Activated T-cell treated with anti-CD3 and anti-CD28 coated beads, Interleukin-2, amount 50 U/mL, for 24 hours (primary cell): ENCODE measurements at regions not wholly inside any gene's neighbourhood (a gene's known extent, or its start where the extent isn't known, plus 50 kb on each side); places are given as distances from the start of the nearest gene placed in this dataset.
"Not testable (repeated sequence)": the region's sequence is repeated elsewhere in the genome, so short reads cannot be mapped to it uniquely, and the experiment has no call there.

ENCODE experiments used
- DNase-seq: peaks from one replicate; pipeline ENCODE4 v3.0.0-alpha.2; 2020
- H3K27ac Mint-ChIP-seq: 2 replicates; pipeline ENCODE4 v1.8.0; 2020; ENCODE audit warnings: mild to moderate bottlenecking, mixed read lengths
- H3K27me3 Mint-ChIP-seq: 2 replicates; pipeline ENCODE4 v1.8.0; 2020; ENCODE audit warnings: mixed read lengths
- H3K36me3 Mint-ChIP-seq: 2 replicates; pipeline ENCODE4 v1.8.0; 2020; ENCODE audit warnings: low read depth, mixed read lengths
- H3K4me1 Mint-ChIP-seq: 2 replicates; pipeline ENCODE4 v1.8.0; 2020; ENCODE audit warnings: low read depth, mixed read lengths
- H3K4me3 Mint-ChIP-seq: 2 replicates; pipeline ENCODE4 v1.8.0; 2020; ENCODE audit warnings: mild to moderate bottlenecking, moderate library complexity, mixed read lengths
- H3K9me3 Mint-ChIP-seq: 2 replicates; pipeline ENCODE4 v1.8.0; 2020; ENCODE audit warnings: mixed read lengths

DNA sequence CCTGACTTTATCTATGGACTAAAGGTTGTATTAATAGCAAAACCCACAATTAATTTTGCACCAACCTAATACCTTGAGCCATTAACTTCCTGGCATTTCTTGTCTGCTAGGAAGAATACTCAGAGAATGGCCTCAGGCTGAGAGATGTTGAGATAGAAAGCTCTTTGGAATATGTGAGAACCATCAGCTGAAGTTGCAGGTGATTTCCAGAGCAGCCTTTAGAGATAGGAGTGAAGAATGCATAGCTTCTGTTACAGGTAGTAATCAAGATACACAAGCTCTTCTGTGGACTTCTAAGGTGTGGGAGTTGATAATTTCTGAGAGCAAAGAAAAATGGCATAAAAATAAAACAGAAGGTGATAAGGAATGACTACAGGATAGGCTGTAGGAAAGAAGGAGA is 669.3 kb upstream of the SEMA6D start:
- H3K4me3 Mint-ChIP-seq, H3K9me3 Mint-ChIP-seq, DNase-seq, H3K36me3 Mint-ChIP-seq, H3K4me1 Mint-ChIP-seq, H3K27me3 Mint-ChIP-seq, H3K27ac Mint-ChIP-seq: not testable (repeated sequence)

- Mint-ChIP-seq H3K27me3 (no peaks in the 10 kb centered on the region), H3K27ac (no peak overlapping the region), H3K36me3 (no peaks in the 10 kb centered on the region), H3K4me1 (no peaks in the 10 kb centered on the region), H3K4me3 (no peak overlapping the region), H3K9me3 (peaks cover 2% of the 10 kb centered on the region)
- no peak for DNase-seq
These were observed 650.9 kb upstream of the SEMA6D start for GRCh38 chr15:47066392-47066791.

GRCh38 chr15:47077846-47078245 is 639.5 kb upstream of the SEMA6D start:
- not testable (repeated sequence) for H3K36me3 Mint-ChIP-seq, DNase-seq, H3K27me3 Mint-ChIP-seq, H3K4me1 Mint-ChIP-seq, H3K9me3 Mint-ChIP-seq, H3K27ac Mint-ChIP-seq, H3K4me3 Mint-ChIP-seq

- no peak for DNase-seq
- H3K27me3 Mint-ChIP-seq = no peaks in the 10 kb centered on the region
- H3K4me1 Mint-ChIP-seq = no peaks in the 10 kb centered on the region
- H3K9me3 Mint-ChIP-seq = peaks cover 18% of the 10 kb centered on the region
- no peak overlapping the region for H3K4me3 Mint-ChIP-seq
- H3K27ac Mint-ChIP-seq = no peak overlapping the region
- H3K36me3 Mint-ChIP-seq = no peaks in the 10 kb centered on the region
These were observed 621.5 kb upstream of the SEMA6D start for GRCh38 chr15:47095833-47096232.

GRCh38 chr15:47098526-47098925 is 618.8 kb upstream of the SEMA6D start:
- not testable (repeated sequence) for H3K27ac Mint-ChIP-seq, DNase-seq, H3K36me3 Mint-ChIP-seq, H3K4me1 Mint-ChIP-seq, H3K9me3 Mint-ChIP-seq, H3K27me3 Mint-ChIP-seq, H3K4me3 Mint-ChIP-seq

DNA sequence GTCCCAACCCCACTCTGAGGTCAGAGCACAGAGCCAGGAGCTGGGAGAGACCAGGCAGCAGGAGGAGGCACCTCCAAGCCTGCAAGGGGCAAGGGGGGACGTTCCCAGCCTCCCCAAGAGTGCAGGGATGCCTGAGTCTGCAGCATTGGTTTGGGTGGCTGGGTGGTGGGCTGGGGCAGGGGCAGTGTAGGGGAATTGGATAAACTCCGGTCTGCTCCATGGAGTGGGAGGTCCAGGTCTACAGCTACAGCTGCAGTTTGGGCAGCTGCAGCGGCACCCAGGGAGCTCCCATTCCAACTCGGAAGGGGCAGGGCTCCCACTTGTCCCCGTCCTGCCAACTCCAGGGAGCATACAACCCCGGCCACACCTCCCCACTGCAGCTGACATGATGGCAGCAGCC is 617.5 kb upstream of the SEMA6D start:
- H3K27me3 Mint-ChIP-seq = not testable (repeated sequence)

DNA sequence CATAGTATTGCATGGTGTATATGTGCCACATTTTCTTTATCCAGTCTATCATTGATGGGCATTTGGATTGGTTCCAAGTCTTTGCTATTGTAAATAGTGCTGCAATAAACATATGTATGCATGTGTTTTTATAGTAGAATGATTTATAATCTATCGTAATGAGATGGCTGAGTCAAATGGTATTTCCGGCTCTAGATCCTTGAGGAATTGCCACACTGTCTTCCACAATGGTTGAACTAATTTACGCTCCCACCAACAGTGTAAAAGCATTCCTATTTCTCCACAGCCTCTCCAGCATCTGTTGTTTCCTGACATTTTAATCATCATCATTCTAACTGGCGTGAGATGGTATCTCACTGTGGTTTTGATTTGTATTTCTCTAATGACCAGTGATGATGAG is 608.5 kb upstream of the SEMA6D start:
- not testable (repeated sequence) for H3K27ac Mint-ChIP-seq, DNase-seq, H3K4me3 Mint-ChIP-seq, H3K27me3 Mint-ChIP-seq, H3K36me3 Mint-ChIP-seq, H3K4me1 Mint-ChIP-seq
- peaks cover 10% of the 10 kb centered on the region for H3K9me3 Mint-ChIP-seq

More for the DNA sequence above, 617.5 kb upstream of the SEMA6D start:
- not testable (repeated sequence) for H3K36me3 Mint-ChIP-seq, DNase-seq, H3K9me3 Mint-ChIP-seq, H3K4me3 Mint-ChIP-seq, H3K27ac Mint-ChIP-seq, H3K4me1 Mint-ChIP-seq

GRCh38 chr15:47116698-47117097 is 600.6 kb upstream of the SEMA6D start:
- no peak overlapping the region for H3K27ac Mint-ChIP-seq
- no peaks in the 10 kb centered on the region for H3K36me3 Mint-ChIP-seq
- no peaks in the 10 kb centered on the region for H3K27me3 Mint-ChIP-seq
- peaks cover 7% of the 10 kb centered on the region for H3K9me3 Mint-ChIP-seq
- no peak overlapping the region for H3K4me3 Mint-ChIP-seq
- no peak for DNase-seq
- no peaks in the 10 kb centered on the region for H3K4me1 Mint-ChIP-seq

- no peak for DNase-seq
- Mint-ChIP-seq H3K36me3 (no peaks in the 10 kb centered on the region), H3K9me3 (peaks cover 7% of the 10 kb centered on the region), H3K27ac (no peak overlapping the region), H3K4me3 (no peak overlapping the region), H3K27me3 (no peaks in the 10 kb centered on the region), H3K4me1 (no peaks in the 10 kb centered on the region)
These were observed 598.0 kb upstream of the SEMA6D start for GRCh38 chr15:47119349-47119748.

GRCh38 chr15:47124430-47125102 is 592.7 kb upstream of the SEMA6D start:
- H3K27ac Mint-ChIP-seq = no peak overlapping the region

DNA sequence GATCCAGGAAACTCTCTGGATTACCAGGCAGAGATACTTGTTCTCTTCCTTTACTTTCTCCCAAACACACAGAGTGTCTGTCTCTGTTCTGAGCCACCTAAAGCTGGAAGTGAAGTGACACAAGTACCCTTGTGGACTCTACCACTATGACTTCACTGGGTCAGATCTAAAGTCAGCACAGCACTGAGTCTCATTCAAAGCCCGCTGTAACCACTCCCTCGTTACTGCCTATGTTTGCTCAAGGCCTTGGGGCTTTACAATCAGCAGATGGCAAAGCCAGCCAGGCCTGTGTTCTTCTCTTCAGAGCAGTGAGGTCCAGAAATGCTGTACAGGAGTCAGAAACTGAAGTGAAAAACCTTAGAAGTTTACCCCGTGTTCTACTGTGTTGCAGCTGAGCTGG is 588.3 kb upstream of the SEMA6D start:
- Mint-ChIP-seq H3K27me3 (no peaks in the 10 kb centered on the region), H3K27ac (no peak overlapping the region), H3K4me3 (no peak overlapping the region), H3K9me3 (peaks cover 21% of the 10 kb centered on the region), H3K36me3 (no peaks in the 10 kb centered on the region), H3K4me1 (no peaks in the 10 kb centered on the region)
- DNase-seq = no peak

More at GRCh38 chr15:47124430-47125102, 592.7 kb upstream of the SEMA6D start:
- Mint-ChIP-seq H3K9me3 (peaks cover 25% of the 10 kb centered on the region), H3K36me3 (no peaks in the 10 kb centered on the region), H3K4me1 (no peaks in the 10 kb centered on the region), H3K4me3 (no peak overlapping the region), H3K27me3 (no peaks in the 10 kb centered on the region)
- no peak for DNase-seq

DNA sequence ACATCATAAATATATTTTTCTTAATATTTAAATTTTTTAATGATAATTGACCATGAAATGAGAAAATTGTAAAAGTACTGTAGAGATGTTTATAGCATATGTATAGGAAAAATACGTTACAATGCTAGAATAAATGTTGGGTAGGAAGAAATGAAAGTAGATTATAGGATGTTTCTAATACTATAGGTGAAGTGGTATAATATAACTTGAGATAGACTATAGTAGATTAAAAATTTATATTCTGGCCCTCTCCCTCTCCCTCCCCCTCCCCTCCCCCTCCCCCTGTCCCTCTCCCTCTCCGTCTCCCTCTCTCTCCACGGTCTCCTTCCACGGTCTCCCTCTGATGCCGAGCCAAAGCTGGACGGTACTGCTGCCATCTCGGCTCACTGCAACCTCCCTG is 585.9 kb upstream of the SEMA6D start:
- not testable (repeated sequence) for DNase-seq, H3K4me1 Mint-ChIP-seq, H3K4me3 Mint-ChIP-seq, H3K27me3 Mint-ChIP-seq, H3K36me3 Mint-ChIP-seq, H3K27ac Mint-ChIP-seq
- peaks cover 17% of the 10 kb centered on the region for H3K9me3 Mint-ChIP-seq

DNA sequence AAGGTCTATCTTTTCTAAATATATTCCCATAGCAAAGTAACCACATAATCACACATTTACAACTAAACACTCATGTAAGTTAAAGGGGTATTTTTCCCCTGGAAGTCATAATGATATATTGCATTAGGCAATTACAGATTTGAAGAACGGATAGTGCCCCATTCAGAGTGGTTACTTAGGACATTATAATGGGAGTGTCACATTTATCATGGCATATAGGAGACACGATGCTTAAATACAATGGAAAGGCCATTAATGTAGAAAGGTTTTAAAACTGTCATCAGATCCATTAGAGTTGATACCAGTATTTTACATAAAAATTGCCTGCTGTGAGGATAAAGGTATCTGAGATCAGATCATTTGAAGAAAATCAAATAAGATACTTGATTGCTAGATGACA is 582.0 kb upstream of the SEMA6D start:
- Mint-ChIP-seq H3K27ac (no peak overlapping the region), H3K9me3 (no peaks in the 10 kb centered on the region), H3K4me1 (no peaks in the 10 kb centered on the region), H3K36me3 (no peaks in the 10 kb centered on the region), H3K27me3 (no peaks in the 10 kb centered on the region), H3K4me3 (no peak overlapping the region)
- no peak for DNase-seq

- Mint-ChIP-seq H3K27ac (no peak overlapping the region), H3K36me3 (no peaks in the 10 kb centered on the region), H3K27me3 (no peaks in the 10 kb centered on the region), H3K4me1 (no peaks in the 10 kb centered on the region), H3K4me3 (no peak overlapping the region), H3K9me3 (no peaks in the 10 kb centered on the region)
- DNase-seq = no peak
These were observed 581.1 kb upstream of the SEMA6D start for GRCh38 chr15:47136236-47136635.

- no peak for DNase-seq
- peaks cover 18% of the 10 kb centered on the region for H3K9me3 Mint-ChIP-seq
- H3K27me3 Mint-ChIP-seq = no peaks in the 10 kb centered on the region
- H3K27ac Mint-ChIP-seq = no peak overlapping the region
- no peak overlapping the region for H3K4me3 Mint-ChIP-seq
- no peaks in the 10 kb centered on the region for H3K4me1 Mint-ChIP-seq
- H3K36me3 Mint-ChIP-seq = no peaks in the 10 kb centered on the region
These were observed 577.3 kb upstream of the SEMA6D start for GRCh38 chr15:47139965-47140364.

- H3K9me3 Mint-ChIP-seq = peaks cover 2% of the 10 kb centered on the region
- no peak for DNase-seq
- H3K4me3 Mint-ChIP-seq = no peak overlapping the region
- H3K36me3 Mint-ChIP-seq = no peaks in the 10 kb centered on the region
- no peaks in the 10 kb centered on the region for H3K4me1 Mint-ChIP-seq
- H3K27me3 Mint-ChIP-seq = no peaks in the 10 kb centered on the region
- H3K27ac Mint-ChIP-seq = no peak overlapping the region
These were observed 559.5 kb upstream of the SEMA6D start for GRCh38 chr15:47157827-47158226.
